MM.1S (cell line): ENCODE measurements at regions not wholly inside any gene's neighbourhood (a gene's known extent, or its start where the extent isn't known, plus 50 kb on each side); places are given as distances from the start of the nearest gene placed in this dataset.

Source experiments
- EZH2 ChIP-seq: fragments of 300-600 bp; sonication (generic); optimal IDR thresholded peaks from 2 replicates; pipeline ENCODE3; 2017; ENCODE audit warnings: low read depth, mild to moderate bottlenecking, antibody characterized with exemption, low read length, mixed read lengths
- TF ChIP-seq, protein P1 (sequence below): fragments of 300-600 bp; sonication (generic); IDR thresholded peaks from 2 replicates; pipeline ENCODE4 v1.5.1; 2016; ENCODE audit warnings: antibody characterized with exemption, low read length, mixed read lengths

DNA sequence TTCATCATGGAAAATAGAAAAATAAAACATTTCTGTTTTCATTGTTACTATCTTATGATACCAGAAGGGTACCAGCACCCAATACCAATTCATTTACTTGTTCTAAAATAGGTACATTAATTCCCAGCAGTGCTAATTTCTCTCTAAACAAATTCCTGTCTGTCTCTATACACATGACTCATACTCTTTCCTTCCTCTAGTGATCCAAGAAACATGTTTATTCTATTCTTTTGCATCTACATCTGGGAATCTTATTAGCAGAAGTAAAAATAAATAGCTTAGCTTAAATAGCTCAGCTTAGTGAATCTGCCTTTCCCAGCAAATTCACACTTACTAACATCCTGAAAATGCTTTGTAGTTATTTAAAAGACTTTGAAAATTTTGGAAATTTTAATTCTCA, 84.5 kb upstream of the MAPRE2 start:
- TF ChIP-seq EZH2, result no peak
- TF ChIP-seq, protein P1, sequence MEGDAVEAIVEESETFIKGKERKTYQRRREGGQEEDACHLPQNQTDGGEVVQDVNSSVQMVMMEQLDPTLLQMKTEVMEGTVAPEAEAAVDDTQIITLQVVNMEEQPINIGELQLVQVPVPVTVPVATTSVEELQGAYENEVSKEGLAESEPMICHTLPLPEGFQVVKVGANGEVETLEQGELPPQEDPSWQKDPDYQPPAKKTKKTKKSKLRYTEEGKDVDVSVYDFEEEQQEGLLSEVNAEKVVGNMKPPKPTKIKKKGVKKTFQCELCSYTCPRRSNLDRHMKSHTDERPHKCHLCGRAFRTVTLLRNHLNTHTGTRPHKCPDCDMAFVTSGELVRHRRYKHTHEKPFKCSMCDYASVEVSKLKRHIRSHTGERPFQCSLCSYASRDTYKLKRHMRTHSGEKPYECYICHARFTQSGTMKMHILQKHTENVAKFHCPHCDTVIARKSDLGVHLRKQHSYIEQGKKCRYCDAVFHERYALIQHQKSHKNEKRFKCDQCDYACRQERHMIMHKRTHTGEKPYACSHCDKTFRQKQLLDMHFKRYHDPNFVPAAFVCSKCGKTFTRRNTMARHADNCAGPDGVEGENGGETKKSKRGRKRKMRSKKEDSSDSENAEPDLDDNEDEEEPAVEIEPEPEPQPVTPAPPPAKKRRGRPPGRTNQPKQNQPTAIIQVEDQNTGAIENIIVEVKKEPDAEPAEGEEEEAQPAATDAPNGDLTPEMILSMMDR, result no peak
